ENCODE measurements at regions not wholly inside any gene's neighbourhood (a gene's known extent, or its start where the extent isn't known, plus 50 kb on each side); places are given as distances from the start of the nearest gene placed in this dataset.

DNA sequence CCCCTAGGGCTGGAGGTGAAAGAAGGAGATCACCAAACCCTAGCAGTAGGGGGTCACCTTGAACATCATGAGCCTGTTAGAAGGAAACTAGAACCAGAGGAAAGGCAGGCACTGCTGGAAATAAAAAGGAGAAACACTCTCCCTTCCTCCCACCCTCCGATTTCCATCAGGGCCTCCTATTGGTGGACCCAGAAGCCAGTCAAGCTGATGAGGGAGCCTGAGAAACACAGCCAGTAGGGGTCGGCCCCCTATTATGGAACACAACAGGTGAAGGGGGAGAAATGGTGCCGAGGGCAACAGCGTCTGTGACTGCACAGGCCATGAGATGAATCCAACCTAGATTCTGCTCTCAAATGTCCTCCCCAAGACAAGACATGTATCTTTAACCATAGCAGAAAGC is 156.1 kb upstream of the LRFN2 start:
- H4K20me1 ChIP-seq (replicated peaks; ENCODE audit: control insufficient read depth, extremely low read depth, insufficient read depth, low read length): no peaks in the 10 kb centered on the region
- H3K9me1 ChIP-seq (replicated peaks; ENCODE audit: control insufficient read depth, extremely low read depth, insufficient read depth, low read length): no peaks in the 10 kb centered on the region
- FAIRE-seq (no peak), DNase-seq (ENCODE audit: low read depth, low spot score) (no peak)
- ChIA-PET POLR2A (no interaction called here), CTCF (no interaction called here)
- H2AFZ ChIP-seq (ENCODE audit: low read depth, low read length): no peak overlapping the region
- H3K27me3 ChIP-seq (ENCODE audit: control insufficient read depth in 2 of 2, insufficient read depth in 2 of 2, low read length in 2 of 2): no peaks in the 10 kb centered on the region
- no peaks in the 10 kb centered on the region for H3K4me1 ChIP-seq (ENCODE audit: control insufficient read depth, extremely low read depth, insufficient read depth, low read length)
- no peaks in the 10 kb centered on the region for H3K79me2 ChIP-seq (ENCODE audit: control insufficient read depth, insufficient read depth, low read length)
- no peak overlapping the region for H3K27ac ChIP-seq (ENCODE audit: insufficient read depth, low read depth, low read length)
- H3K9ac ChIP-seq (replicated peaks; ENCODE audit: extremely low read depth, insufficient read depth, low read length): no peak overlapping the region
- BruUV-seq (replicated peaks): no TSS peak
- dilution Hi-C loops (cut with MboI; ENCODE audit: extremely low pct_ligation_motif_present, low sequenced_read_pairs) (no loop called here), intact Hi-C loops (cut with micrococcal nuclease) (no loop called here)
- H3K36me3 ChIP-seq (ENCODE audit: control insufficient read depth in 2 of 2, extremely low read depth in 1 of 2, insufficient read depth in 2 of 2, low read length in 2 of 2): no peaks in the 10 kb centered on the region
- no peak for TF ChIP-seq GATA2 (IDR thresholded peaks at IDR 0.05; ENCODE audit: insufficient read depth, insufficient read length, low read depth, low read length)
- no peak for TF ChIP-seq POLR2AphosphoS5 (IDR thresholded peaks at IDR 0.05; ENCODE audit: insufficient read depth, low read depth, low read length)
- TF ChIP-seq JUN (IDR thresholded peaks at IDR 0.05; ENCODE audit: borderline replicate concordance, insufficient read depth, insufficient read length, low read depth): no peak
- TF ChIP-seq, protein P1, sequence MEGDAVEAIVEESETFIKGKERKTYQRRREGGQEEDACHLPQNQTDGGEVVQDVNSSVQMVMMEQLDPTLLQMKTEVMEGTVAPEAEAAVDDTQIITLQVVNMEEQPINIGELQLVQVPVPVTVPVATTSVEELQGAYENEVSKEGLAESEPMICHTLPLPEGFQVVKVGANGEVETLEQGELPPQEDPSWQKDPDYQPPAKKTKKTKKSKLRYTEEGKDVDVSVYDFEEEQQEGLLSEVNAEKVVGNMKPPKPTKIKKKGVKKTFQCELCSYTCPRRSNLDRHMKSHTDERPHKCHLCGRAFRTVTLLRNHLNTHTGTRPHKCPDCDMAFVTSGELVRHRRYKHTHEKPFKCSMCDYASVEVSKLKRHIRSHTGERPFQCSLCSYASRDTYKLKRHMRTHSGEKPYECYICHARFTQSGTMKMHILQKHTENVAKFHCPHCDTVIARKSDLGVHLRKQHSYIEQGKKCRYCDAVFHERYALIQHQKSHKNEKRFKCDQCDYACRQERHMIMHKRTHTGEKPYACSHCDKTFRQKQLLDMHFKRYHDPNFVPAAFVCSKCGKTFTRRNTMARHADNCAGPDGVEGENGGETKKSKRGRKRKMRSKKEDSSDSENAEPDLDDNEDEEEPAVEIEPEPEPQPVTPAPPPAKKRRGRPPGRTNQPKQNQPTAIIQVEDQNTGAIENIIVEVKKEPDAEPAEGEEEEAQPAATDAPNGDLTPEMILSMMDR (IDR thresholded peaks at IDR 0.05; ENCODE audit: extremely low read depth in 1 of 2, insufficient read depth in 1 of 2, low read depth in 1 of 2, low read length in 2 of 2): no peak
- no peak for TF ChIP-seq MYC (IDR thresholded peaks at IDR 0.05; ENCODE audit: low read depth, low read length)
- TF ChIP-seq EZH2 (IDR thresholded peaks at IDR 0.05; ENCODE audit: borderline replicate concordance, low read depth, low read length, severe bottlenecking): no peak
- no peak for TF ChIP-seq FOS (IDR thresholded peaks at IDR 0.05; ENCODE audit: borderline replicate concordance, insufficient read depth, low read length)
- TF ChIP-seq POLR2A (IDR thresholded peaks at IDR 0.05; ENCODE audit: low read depth, low read length): no peak
- H3K4me3 ChIP-seq (replicated peaks in 1 of 3; ENCODE audit: insufficient read depth in 1 of 3, low read depth in 1 of 3, low read length in 3 of 3): no peak overlapping the region
- H3K4me2 ChIP-seq (ENCODE audit: insufficient read depth, low read length): no peak overlapping the region
- no peaks in the 10 kb centered on the region for H3K9me3 ChIP-seq (replicated peaks; ENCODE audit: control insufficient read depth, insufficient read depth, low read length)
